AG08395 (cell line): ENCODE measurements at regions not wholly inside any gene's neighbourhood (a gene's known extent, or its start where the extent isn't known, plus 50 kb on each side); places are given as distances from the start of the nearest gene placed in this dataset.
A peak's percentile ranks its signal among the peaks of the same experiment; 100 is the strongest.

Source experiments
- DNase-seq: peaks from one replicate; pipeline ENCODE4 v3.0.0; 2012; ENCODE audit warnings: mixed read lengths, low spot score

- DNase-seq = no peak
Measured at GRCh38 chr17:77419095-77419494, 278.3 kb downstream of the SEC14L1 start.

- DNase-seq = no peak
Measured at GRCh38 chr17:77419547-77420094, 278.9 kb downstream of the SEC14L1 start.

- no peak for DNase-seq
Measured at GRCh38 chr17:77420095-77420803, 279.5 kb downstream of the SEC14L1 start.

- peak; percentile 79 for DNase-seq
Measured at GRCh38 chr17:77420804-77421629, 280.2 kb downstream of the SEC14L1 start.

GRCh38 chr17:77421630-77421972, 280.8 kb downstream of the SEC14L1 start:
- DNase-seq = no peak

GRCh38 chr17:77422104-77422747, 281.5 kb downstream of the SEC14L1 start:
- no peak for DNase-seq

- DNase-seq = no peak
Measured at GRCh38 chr17:77422748-77423113, 282.0 kb downstream of the SEC14L1 start.

GRCh38 chr17:77423589-77424451, 283.1 kb downstream of the SEC14L1 start:
- peak; percentile 86 for DNase-seq

GRCh38 chr17:77424585-77425344, 284.0 kb downstream of the SEC14L1 start:
- DNase-seq = peak; percentile 34

GRCh38 chr17:77425348-77425747, 284.6 kb downstream of the SEC14L1 start:
- no peak for DNase-seq

GRCh38 chr17:77425791-77426641, 285.2 kb downstream of the SEC14L1 start:
- peak; percentile 70 for DNase-seq

- DNase-seq = no peak
Measured at GRCh38 chr17:77426676-77427386, 286.1 kb downstream of the SEC14L1 start.

- DNase-seq = peak; percentile 69
Measured at GRCh38 chr17:77427391-77427991, 286.7 kb downstream of the SEC14L1 start.

GRCh38 chr17:77428020-77428748, 287.4 kb downstream of the SEC14L1 start:
- no peak for DNase-seq

- DNase-seq = no peak
Measured at GRCh38 chr17:77428749-77429368, 288.1 kb downstream of the SEC14L1 start.

GRCh38 chr17:77429369-77429968, 288.7 kb downstream of the SEC14L1 start:
- DNase-seq = no peak
